Stimulated activated CD4-positive, alpha-beta T cell treated with anti-CD3 and anti-CD28 coated beads, Interleukin-12 subunit alpha, Interleukin-12 subunit beta, amount 100 ng/mL, for 4 hours (primary cell): ENCODE measurements at regions not wholly inside any gene's neighbourhood (a gene's known extent, or its start where the extent isn't known, plus 50 kb on each side); places are given as distances from the start of the nearest gene placed in this dataset.
"Not testable (repeated sequence)": the region's sequence is repeated elsewhere in the genome, so short reads cannot be mapped to it uniquely, and the experiment has no call there.

ENCODE experiments used
- DNase-seq: peaks from one replicate; pipeline ENCODE4 v3.0.0-alpha.2; 2020

DNA sequence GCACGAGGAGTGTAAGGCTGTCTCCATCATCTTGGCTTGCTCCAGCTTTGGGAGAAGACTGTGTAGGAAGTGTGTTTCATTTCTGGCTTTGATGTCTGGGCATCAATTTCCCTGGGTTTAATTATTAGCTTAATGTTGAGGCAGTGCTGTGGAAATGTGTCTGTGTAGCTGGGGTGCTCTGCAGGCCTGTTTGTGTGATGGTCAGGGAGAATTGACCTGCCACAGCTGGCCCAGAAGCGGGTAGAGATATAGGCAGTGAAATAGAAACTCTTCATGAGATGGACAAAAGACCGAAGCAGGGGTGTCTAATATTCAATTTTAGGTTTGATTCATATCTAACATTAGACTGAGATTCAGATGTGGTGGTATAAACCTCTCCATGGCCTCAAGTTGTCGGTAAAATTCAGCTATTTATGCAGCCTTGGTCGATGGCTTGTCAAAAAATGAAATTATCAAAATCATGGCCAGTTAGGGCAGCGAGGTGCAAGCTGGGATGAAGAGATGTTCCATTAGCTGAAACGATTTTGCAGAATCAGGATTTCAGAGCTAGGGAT lies 95.3 kb upstream of the SNX9 start:
- no peak for DNase-seq

DNA sequence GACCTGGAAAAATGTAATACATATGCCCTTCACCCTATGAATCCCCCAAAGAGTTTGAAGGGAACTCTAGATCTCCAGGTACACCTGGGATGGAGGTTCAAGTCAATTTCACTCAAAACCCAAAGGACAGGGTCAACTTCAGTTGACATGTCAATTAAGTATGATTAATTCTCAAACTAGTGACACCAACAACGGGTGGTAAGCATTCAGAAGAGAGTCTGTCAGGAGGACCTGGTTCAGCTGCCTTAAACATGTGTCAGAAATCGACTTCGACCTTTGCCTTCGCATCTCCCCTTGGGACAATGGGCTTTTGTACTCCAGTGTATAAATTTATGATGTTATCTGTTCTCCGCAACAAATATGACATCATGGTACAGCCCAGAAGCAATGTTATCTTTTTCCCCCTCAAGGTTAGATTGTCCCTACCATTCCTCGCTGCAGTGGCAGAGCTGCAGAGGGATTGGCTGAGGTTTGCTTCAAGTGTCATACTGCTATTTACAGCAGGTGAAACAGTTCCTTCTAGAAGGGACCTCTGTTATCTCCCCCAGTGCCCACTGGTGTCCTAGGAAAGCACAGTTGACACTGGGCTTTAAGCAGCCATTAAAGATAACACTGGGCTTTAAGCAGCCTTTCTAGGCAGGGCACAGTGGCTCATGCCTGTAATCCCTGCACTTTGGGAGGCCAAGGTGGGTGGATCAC lies 94.7 kb upstream of the SNX9 start:
- no peak for DNase-seq

DNA sequence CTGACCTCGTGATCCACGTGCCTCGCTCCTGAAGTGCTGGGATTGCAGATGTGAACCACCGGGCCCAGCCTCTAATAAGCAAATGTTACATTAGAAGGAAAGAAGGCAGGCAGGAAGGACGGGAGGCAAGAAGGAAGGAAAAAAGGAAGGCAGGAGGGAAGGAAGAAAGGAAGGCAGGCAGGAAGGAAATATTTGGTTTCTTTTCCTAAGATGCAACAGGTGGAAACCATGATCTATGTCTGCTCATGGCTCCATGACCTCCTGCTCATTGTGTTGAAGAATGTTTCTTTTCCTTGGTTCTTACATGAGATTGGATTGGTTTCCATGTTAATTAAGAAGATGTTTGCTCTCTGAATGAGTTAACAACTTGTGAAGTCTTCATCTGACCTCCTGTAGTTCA lies 91.8 kb upstream of the SNX9 start:
- no peak for DNase-seq

DNA sequence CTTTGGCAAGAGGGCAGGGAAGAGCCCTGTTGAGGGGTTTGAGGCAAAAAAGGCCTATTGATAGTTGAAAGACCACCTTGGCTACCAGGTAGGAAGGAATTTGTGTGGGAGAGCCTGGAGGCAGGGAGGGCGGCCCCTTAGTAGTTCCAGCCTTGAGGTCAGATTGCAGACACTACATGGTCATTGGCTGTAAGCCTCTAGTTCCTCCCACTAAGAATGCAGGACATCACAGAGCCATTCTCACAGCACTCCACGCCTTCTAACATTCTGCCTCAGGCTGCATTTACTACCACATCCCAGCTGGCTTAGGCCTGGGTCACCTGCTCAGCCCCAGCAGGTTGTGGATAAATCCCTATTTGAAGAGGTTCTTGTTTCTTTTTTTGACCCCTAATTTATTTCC lies 91.0 kb upstream of the SNX9 start:
- DNase-seq, result no peak

DNA sequence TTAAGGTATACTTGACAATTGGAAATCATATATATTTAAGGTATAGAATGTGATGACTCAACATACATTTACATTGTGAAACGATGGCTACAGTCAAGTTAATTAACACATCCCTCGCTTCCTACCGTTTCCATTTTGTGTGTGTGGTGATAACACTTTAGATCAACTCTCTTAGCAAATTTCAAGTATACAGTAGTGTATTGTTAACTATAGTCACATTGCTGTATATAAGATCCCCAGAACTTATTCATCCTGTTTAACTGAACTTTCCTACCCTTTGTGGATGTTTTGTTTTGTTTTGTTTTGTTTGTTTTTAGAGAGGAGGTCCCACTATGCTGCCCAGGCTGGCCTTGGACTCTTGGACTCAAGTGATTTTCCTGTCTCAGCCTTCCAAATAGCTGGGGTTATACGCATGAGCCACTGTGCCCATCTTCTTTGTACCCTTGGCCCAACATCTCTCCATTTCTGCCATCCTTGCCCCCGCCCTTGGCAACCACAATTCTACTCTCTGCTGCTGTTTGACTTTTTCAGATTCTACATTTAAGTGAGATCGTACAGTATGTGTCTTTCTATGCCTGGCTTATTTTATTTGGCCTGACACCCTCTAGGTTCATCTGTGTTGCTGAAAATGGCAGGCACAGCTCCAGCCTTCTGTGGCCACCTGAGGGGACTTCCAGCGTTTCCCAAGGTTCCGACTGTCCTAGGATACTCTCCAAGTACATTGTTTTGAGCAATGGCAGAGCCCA lies 90.5 kb upstream of the SNX9 start:
- DNase-seq, result no peak

DNA sequence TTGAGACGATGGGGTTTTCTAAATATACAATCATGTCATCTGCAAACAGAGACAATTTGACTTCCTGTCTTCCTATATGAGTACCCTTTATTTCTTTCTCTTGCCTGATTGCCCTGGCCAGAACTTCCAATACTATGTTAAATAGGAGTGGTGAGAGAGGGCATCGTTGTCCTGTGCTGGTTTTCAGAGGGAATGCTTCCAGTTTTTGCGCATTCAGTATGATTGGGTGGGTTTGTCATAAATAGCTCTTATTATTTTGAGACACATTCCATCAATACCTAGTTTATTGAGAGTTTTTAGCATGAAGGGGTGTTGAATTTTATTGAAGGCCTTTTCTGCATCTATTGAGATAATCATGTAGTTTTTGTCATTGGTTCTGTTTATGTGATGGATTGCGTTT lies 86.5 kb upstream of the SNX9 start:
- not testable (repeated sequence) for DNase-seq

DNA sequence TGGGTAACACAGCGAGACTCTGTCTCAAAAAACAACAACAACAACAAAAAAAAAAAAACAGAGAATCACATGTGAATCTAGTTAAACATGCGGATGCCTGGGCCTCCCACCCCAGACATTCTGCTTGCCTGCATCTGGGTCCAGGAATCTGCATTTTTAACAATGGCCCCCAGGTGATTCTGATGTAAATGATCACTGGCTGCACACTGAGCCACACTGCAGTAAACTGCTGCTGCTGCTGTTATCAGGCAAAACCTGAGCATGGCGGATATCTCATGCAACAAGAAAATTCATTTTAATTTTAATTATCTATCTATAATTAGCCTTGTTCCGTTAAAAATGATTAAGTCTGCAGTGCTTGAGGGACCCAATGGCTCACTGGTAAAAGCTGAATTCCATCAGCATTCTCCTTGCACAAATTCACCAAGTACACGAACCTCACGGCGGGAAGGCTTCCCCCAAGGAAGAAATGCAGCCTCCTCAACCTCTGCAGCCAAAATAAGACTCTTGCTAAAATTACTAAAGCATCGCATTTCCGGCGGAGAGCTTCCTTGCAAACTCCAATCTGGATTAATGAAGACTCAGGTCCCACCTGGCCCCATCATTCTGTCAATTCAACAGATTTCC lies 81.6 kb upstream of the SNX9 start:
- DNase-seq, result no peak

DNA sequence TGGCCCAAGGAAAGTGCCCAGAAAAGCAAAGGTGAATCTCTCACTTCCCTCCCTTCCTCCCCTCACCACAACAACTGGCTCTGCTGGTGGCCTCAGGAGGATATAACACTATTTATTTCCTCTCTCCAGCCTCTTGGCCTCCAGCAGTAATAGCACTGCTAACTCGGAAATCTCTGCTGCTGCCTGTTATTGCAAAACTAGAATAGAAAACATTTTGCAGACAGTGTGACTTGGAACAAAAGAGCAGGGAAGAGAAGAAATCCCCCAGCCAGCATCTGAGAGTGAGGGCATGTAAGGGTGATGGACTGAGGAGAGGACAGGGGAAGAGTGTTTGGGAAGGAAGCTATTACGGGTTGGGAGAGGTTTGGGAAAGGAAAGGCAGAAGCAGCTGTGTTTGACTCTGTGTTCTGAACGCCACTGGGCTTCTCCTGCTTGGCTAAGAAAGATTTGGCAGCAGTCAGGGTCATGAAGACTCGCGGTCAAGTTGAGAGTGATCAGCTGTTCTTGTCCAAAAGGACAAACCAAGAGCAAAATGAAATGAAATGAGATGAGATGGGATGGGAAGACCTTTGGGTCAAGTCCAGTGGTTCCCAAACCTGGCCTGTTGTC lies 81.0 kb upstream of the SNX9 start:
- no peak for DNase-seq

DNA sequence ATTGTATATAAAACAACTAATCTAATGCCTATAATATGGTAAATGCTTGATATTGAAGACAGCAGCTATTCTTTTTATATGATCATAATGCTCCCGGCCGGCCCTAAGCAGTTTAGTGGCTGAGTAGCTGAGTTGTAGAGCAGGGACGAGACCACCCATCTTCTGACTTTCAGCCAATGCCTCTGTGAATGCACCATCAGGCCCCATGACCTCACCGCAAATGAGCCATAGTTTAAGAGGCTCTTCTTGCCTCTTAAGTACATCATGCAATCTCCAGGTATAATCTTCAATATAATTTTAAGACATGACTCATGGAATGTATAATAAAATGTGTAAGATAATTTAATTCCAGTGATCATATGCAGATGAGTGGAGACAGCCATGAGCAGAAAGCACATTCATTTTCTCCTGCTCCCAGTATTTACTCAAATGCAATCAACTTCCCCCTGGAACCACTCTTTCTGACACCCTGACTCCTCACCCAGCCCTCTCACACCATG lies 78.9 kb upstream of the SNX9 start:
- DNase-seq, result no peak

DNA sequence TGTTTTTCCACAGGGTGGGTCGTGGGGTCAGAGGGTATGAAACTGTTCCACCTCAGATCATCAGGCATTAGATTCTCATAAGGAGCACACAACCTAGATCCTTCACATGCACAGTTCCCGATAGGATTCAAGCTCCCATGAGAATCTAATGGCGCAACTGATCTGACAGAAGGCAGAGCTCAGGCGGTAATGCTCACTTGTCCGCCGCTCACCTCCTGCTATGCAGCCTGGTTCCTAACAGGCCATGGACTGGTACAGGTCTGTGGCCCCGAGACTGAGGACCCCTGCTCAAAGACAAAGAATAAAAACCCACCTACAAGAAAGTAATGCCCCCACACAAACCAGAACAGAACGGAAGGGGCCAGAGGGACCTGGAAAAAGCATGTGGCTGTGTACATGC lies 76.1 kb upstream of the SNX9 start:
- DNase-seq, result no peak

DNA sequence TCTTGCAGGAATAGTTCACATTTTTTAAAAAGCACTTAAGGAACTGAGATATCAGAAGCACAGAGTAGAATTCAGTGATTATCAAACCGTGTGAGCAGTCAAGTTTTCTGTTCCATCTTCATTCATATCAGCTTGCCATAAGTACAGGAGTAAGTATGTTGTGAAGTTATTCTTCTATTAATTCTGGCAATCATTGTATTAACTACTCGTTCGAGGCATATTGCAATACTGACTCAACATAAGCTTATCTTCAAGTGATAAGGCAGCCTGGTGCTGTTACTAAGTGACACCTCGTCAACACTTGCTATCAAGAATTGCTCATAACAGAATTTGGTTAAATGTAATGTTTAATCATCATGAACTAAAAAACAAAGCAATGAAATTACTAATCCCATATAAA lies 75.7 kb upstream of the SNX9 start:
- DNase-seq, result no peak

DNA sequence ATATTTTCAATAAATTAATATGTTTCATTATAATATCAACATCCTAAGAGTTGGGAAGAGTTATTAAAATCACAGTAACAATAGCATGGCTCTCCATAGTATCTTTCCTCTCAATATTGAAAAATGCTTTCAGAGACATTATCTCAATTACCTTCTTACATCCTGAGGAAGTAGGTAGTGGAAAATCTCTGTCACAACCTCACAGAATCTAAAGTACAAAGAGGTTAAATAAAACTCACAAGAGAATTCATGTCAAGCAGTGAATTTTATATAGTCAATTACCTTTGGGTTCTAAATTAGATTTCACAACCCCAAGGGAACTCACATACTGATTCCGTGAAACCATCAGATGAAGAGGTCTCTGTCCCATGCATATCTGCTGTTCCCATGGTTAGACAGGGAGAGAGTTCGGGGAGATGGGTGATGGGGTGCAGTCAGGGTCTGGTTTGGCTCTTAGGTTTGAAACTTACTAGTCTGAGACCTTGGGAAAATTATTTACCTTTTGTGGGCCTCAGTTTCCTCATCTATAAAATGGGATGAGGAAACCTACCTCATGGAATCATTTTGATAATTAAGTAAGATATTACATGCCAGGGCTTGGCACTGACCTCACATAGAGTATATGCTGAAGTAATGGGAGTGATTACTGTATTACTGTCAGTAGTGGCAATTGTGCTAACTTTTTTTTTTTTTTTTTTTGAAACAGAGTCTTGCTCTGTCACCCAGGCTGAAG lies 74.0 kb upstream of the SNX9 start:
- no peak for DNase-seq

DNA sequence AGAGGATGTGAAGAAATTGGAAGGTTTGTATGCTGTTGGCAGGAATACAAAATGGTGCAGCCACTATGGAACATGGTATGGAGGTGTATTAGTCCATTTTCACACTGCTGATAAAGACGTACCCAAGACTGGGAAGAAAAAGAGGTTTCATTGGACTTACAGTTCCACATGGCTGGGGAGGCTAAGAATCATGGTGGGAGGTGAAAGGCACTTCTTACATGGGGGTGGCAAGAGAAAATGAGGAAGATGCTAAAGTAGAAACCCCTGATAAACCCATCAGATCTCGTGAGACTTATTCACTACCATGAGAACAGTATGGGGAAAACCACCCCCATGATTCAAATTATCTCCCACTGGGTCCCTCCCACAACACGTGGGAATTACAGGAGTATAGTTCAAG lies 72.1 kb upstream of the SNX9 start:
- not testable (repeated sequence) for DNase-seq

DNA sequence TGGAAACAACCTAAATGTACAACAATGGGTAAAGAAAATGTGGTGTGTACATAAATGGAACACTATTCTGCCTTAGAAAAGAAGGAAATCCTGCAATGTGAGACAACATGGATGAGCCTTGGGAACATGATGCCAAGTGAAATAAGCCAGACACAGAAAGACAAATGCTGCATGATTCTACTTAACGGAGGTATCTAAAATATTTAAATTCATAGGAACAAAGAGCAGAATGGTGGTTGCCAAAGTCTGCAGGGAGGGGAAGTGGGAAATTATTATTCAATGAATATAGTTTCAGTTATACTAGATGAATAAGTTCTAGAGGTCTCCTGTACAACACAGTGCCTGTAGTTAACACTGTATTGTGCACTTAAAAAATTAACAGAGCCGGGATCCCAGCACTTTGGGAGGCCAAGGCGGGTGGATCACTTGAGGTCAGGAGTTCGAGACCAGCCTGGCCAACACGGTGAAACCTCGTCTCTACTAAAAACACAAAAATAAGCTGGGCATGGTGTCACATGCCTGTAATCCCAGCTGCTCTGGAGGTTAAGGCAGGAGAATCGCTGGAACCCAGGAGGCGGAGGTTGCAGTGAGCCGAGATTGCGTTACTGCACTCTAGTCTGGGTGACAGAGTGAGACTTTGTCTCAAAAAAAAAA lies 71.4 kb upstream of the SNX9 start:
- DNase-seq, result no peak

DNA sequence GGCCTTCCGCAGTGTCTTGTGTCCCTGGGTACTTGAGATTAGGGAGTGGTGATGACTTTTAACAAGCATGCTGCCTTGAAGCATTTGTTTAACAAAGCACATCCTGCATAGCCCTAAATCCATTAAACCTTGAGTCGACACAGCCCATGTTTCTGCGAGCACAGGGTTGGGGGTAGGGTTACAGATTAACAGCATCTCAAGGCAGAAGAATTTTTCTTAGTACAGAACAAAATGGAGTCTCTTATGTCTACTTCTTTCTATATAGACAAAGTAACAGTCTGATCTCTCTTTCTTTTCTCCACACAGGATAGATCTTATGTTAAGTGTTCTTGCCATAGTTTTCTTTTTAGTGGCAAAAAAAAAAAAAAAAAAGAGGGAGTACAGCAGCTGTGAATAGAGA lies 70.2 kb upstream of the SNX9 start:
- DNase-seq, result not testable (repeated sequence)

DNA sequence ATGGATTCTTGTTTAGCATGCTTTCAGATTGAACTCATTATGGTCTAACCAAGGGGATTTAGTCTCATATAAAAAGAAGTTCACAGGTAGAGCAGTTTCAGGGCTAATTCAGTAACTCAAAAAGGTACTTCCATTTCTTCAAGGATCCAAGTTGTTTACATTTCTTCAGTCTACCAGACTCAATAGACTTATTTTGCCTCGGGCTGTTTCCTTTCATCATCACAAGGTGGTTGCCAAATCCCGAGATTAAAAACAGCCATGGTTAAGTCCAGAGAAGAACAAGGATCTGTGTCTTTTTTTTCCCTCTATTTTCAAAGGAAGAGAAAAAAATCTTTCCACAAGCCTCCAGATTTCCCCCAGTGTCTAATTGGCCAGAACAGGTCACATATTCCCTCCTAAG lies 69.8 kb upstream of the SNX9 start:
- no peak for DNase-seq

DNA sequence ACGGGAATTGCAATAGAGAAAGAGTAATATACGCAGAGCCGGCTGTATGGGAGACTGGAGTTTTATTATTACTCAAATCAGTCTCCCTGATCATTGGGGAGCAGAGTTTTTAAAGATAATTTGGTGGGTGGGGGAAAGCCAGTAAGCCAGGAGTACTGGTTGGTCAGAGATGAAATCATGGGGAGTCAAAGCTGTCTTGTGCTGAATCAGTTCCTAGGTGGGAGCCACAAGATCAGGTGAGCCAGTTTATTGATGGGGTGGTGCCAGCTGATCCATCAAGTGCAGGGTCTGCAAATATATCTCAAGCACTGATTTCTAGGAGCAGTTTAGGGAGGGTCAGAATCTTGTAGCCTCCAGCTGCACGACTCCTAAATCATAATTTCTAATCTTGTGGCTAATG lies 69.2 kb upstream of the SNX9 start:
- not testable (repeated sequence) for DNase-seq

DNA sequence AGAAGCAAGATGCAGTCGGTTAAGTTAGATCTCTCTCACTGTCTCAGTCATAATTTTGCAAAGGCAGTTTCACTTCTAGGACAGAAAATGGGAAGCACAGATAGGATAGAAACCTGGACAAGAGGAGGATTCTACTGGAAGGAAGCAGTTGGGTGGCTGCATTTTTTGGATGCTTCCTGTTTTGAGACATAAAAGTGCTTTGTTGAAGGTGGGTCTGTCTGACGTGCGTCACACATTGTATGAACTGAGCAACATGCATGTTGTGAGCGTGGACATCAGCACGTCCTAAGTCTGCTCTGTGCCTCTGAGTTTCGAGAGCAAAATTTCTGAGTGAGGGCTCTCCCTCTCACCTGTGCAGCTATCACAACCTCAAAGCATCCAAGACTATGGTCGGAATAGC lies 68.7 kb upstream of the SNX9 start:
- DNase-seq, result no peak

DNA sequence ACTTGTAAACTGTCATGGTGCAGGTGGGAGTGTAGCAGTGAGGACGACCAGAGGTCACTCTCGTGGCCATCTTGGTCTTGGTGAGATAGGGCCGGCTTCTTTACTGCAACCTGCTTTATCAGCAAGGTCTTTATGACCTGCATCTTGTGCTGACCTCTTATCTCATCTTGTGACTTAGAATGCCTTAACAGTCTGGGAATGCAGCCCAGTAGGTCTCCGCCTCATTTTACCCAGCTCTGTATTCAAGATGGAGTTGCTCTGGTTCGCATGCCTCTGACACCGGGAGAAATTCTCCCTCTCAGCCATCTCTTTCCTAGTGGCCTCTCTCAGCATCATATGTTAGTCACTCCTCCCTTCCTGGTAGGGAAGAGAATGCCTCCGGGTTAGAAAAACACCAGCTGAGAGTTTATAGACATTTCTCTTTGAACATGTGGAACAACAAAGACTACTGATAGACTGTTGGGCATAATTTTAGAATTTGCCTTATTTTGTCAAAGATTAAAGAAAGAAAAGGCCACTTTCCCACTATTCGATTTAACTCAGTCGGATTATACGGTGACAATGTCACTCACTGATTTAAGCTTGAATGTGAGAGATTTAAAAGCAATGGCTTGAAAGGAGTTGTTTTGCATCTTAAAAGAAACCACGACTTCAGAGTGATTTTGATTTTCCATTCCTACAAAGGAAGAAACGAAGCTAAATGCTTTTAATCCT lies 67.9 kb upstream of the SNX9 start:
- DNase-seq, result no peak

DNA sequence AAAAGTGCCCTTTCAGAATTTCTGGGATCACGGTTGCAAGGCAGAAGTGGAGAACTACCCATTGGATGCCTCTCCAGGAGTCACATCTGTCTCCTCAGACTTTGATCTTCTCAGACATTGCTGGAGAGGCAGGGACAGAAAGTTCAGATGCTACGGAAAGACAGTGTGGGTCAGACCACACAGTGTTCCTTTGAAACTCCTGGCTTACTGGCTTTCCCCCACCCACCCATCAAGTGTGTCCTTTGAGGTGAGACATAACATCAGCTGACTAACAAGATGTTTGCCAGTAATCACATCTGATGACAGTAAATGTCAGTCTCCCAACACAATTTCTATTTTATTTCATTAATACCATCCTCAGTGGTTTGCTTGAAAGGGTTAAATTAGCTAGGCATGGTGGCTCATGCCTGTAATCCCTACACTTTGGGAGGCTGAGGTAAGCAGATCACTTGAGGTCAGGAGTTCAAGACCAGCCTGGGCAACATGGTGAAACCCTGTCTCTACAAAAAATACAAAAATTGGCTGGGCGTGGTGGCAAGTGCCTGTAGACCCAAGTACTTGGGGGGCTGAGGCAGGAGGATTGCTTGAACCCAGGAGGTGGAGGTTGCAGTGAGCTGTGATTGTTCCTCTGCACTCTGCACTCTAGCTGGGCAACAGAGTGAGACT lies 67.2 kb upstream of the SNX9 start:
- DNase-seq, result peak; percentile 46
